Spleen (tissue), 7 donors: ENCODE measurements at regions not wholly inside any gene's neighbourhood (a gene's known extent, or its start where the extent isn't known, plus 50 kb on each side); places are given as distances from the start of the nearest gene placed in this dataset.

Experiments used
- CTCF ChIP-seq, 11 experiments: fragments of 200-600 bp in 7 of 11; fragments of 450-650 bp in 4 of 11; sonication (generic) in 4 of 11; IDR thresholded peaks in 8 of 11; conservative IDR thresholded peaks in 3 of 11; 1 replicate in 7 of 11; 2 replicates in 4 of 11; pipeline versions ENCODE4 v1.4.0 to v1.8.0; 2016 to 2021; ENCODE audit warnings: antibody characterized with exemption in 11 of 11, inconsistent platforms in 4 of 11, mild to moderate bottlenecking in 1 of 11
- POLR2A ChIP-seq, 3 donors: fragments of 450-650 bp; IDR thresholded peaks; one replicate each; pipeline ENCODE4 v1.5.1; 2017; ENCODE audit warnings: antibody characterized with exemption in 3 of 3, mild to moderate bottlenecking in 1 of 3
- donor health status: DM: no; HTN: no; CAD: no; lungs with moderate emphysema.
- donor health status: DM: no; HTN: no; CAD: no.
- donor health status: DM: no; HTN: no; CAD: no.

- TF ChIP-seq POLR2A (IDR thresholded peaks at IDR 0.05), result no peak
- TF ChIP-seq CTCF (IDR thresholded peaks at IDR 0.05 in 8 of 11, conservative IDR thresholded peaks at IDR 0.05 in 3 of 11), result no peak
Measured at GRCh38 chr6:81300961-81301360, 451.5 kb downstream of the TENT5A start.
